ENCODE measurements at regions not wholly inside any gene's neighbourhood (a gene's known extent, or its start where the extent isn't known, plus 50 kb on each side); places are given as distances from the start of the nearest gene placed in this dataset.
"Not testable (repeated sequence)": the region's sequence is repeated elsewhere in the genome, so short reads cannot be mapped to it uniquely, and the experiment has no call there.

GRCh38 chr14:48709277-48709785 lies 876.8 kb downstream of the RPS29 start:
- DNase-seq (ENCODE audit: low read depth): no peak

DNA sequence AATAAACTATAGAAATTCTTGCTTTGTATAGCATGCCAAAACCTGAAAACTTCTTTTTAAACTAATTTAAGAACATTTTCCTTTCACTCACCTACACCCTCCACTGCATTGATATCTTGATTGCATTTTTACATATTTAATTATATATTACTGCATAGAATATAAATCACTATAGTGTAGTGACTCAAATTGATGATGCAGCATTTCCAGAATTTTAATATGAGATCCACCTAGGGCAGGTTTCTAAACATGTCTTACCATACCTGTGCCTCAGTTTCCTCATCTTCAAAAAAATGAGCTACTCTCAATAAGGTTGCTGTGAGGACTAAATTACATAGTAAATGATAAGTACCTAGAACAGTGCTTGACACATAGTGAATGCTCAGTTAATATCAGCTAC lies 881.5 kb downstream of the RPS29 start:
- DNase-seq (ENCODE audit: low read depth): no peak

- DNase-seq (ENCODE audit: low read depth): no peak
Measured at GRCh38 chr14:48703728-48704467, 882.3 kb downstream of the RPS29 start.

GRCh38 chr14:48697362-48697761 lies 888.8 kb downstream of the RPS29 start:
- DNase-seq (ENCODE audit: low read depth): not testable (repeated sequence)

DNA sequence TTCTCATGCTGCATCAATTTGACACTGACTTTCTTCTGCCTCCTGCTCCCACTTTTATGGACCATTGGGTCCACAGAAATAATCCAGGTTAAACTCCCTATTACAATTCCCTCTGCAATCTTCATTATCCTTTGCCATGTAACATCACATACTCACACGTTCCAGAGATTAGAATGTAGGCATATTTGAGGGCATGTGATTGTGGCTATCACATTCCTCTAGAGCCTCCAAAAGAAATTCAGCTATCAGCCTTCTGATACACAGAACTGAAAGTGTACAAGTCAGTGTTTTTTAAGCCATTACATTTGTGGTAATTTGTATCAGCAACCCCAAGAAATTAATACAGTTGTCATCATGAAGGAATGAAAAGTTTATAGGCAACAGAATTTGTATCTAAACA lies 892.4 kb downstream of the RPS29 start:
- no peak for DNase-seq (ENCODE audit: low read depth)

- no peak for DNase-seq (ENCODE audit: low read depth)
Measured at GRCh38 chr14:48690349-48690748, 895.8 kb downstream of the RPS29 start.

GRCh38 chr14:48686650-48687049 lies 899.5 kb downstream of the RPS29 start:
- no peak for DNase-seq (ENCODE audit: low read depth)

DNA sequence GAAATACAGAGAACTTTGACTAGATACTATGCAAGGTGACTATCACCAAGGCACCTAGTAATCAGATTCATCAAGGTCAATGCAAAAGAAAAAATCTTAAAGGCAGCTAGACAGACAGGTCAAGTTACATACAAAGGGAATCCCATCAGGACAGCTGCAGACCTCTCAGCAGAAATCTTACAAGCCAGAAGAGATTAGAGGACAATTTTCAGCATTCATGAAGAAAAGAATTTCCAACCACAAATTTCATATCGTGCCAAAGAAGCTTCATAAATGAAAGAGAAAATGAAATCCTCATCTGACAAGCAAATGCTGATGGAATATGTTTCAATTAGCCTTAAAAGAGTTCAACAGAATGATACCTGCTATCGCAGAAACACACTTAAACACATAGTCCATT lies 913.7 kb downstream of the RPS29 start:
- DNase-seq (ENCODE audit: low read depth): no peak

- no peak for DNase-seq (ENCODE audit: low read depth)
Measured at GRCh38 chr14:48670939-48671338, 915.2 kb downstream of the RPS29 start.

- DNase-seq (ENCODE audit: low read depth): no peak
Measured at GRCh38 chr14:48665077-48665784, 920.9 kb downstream of the RPS29 start.

- DNase-seq (ENCODE audit: low read depth): no peak
Measured at GRCh38 chr14:48643241-48643640, 942.9 kb downstream of the RPS29 start.

GRCh38 chr14:48628870-48629269 lies 953.5 kb upstream of the MDGA2 start:
- DNase-seq (ENCODE audit: low read depth): no peak

DNA sequence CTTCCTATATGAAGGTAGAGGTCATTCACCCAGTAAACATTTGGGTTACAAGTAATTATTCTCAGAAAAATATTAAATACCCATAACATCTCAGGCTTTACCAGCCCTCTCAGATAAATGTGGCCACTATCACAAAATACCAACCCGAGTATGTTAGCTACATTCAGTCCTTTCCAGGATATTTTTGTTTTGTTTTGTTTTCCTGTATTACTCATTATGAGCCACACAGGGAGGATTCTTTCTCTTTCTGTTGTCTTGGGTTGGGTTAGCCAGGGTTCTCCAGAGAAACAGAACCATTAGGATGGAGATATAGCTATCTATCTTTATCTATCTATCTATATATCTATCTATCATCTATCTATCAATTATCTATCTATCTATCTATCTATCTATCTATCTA lies 947.6 kb upstream of the MDGA2 start:
- DNase-seq (ENCODE audit: low read depth): no peak

DNA sequence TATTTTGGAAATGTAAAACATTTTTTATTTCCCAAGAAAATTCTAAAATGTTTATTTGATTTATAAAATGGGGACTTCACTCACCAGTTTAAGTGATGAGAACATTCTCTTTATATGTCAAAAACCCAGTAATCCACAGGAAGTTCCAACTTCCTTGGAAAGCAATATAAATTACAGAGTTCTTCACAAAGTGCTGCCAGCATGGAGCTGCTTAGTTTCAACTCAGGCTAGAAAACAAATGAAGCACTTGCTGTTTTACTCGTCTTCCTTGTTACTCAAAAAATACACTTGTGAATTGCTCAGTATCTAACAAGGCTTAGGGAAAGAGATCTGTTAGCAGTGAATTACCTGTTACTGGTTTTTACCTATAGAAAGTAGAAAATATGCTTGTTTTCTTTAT lies 942.7 kb upstream of the MDGA2 start:
- no peak for DNase-seq (ENCODE audit: low read depth)

DNA sequence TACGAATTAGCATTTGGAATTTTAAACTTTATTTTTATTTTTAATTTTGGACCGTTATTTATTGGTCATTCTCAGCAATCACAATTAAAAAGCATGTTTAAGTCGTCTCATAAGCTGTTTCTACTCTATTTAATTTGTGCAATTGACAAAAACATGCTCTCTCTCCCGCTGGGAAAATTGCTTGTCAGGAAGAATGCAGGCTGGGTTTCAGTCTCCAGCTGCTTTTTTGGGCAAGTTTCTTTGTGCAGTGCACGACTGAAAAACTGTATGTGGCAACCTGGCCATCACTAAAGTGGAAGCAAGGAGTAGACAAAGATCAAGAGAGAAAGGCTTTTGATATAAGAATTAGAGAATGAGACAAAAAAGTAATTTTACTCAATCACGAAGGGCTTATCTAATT lies 941.5 kb upstream of the MDGA2 start:
- DNase-seq (ENCODE audit: low read depth): no peak

DNA sequence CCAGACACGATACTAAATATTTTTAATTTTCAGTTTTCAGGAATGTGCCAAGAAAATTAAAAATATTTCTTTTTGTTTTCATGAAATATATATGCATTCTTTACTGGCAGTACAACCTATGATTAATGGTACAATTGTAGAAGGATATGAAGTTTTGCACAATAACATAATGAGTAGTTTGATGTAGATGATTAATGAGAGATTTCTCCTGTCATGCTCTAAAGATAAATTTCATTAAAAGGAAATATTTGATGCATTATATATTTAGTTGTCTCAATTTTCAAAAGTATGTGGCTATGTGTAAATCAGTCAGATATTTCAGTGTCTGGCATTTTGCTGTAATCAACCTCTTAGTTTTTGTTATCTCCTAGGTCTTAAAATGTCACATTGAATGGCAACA lies 940.2 kb upstream of the MDGA2 start:
- DNase-seq (ENCODE audit: low read depth): no peak

DNA sequence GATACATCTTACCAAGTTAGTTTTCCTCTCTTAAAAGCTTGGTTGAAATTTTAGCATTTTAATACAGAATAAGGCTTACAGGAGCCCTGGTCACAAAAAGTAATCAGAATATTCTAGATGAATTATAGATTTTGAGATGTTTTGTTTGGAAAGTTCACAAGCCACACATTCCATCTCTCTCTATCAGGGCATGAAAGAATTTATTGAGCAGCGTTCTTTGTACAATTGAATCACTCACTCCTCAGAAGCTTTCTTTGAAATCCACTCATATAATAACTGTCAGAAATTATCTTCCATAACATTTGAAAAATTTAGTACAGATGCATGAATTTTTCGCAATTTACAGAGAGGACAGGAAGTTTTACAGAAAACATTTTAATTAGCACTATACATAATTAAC lies 938.6 kb upstream of the MDGA2 start:
- DNase-seq (ENCODE audit: low read depth): no peak

DNA sequence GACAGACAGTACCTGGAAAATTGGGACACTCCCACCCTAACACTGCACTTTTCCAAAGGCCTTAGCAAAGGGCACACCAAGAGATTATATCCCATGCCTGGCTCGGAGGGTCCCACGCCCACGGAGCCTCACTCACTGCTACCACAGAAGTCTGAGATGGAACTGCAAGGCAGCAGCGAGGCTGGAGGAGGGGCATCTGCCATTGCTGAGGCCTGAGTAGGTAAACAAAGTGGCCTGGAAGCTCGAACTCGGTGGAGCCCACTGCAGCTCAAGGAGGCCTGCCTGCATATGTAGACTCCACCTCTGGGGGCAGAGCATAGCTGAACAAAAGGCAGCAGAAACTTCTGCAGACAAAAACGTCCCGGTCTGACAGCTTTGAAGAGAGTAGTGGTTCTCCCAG lies 931.6 kb upstream of the MDGA2 start:
- DNase-seq (ENCODE audit: low read depth): not testable (repeated sequence)

DNA sequence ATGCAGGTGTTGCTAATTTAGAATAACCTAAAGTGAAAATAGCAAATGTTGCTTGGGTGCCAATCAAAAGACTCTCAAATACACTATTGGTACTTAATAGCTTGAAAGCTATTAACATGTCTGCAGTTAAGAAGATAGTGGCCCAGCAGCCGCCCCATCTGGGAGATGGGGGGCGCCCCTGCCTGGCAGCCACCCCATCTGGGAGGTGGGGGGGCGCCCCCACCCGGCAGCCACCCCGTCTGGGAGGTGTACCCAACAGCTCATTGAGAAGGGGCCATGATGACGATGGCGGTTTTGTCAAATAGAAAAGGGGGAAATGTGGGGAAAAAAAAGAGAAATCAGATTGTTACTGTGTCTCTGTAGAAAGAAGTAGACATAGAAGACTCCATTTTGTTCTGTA lies 923.1 kb upstream of the MDGA2 start:
- DNase-seq (ENCODE audit: low read depth): no peak

DNA sequence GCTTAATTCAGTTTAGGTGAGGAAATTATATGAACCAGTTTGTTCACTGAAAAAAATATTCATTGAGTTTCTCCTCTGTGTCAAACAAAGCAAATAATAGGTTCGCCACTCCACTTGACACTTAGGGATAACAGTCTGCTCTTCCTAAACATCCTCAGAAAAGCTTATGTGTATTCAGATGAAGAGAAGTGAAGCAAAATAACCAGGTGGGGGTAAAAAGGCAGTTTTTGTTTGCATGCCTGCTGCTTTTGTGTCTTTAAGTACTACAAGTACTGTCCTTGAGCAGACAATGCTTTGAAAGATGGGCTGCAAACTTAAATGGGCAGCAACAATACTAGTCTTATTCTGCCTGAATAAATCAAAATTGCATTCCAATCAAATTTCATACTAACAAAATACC lies 910.7 kb upstream of the MDGA2 start:
- DNase-seq (ENCODE audit: low read depth): no peak

DNA sequence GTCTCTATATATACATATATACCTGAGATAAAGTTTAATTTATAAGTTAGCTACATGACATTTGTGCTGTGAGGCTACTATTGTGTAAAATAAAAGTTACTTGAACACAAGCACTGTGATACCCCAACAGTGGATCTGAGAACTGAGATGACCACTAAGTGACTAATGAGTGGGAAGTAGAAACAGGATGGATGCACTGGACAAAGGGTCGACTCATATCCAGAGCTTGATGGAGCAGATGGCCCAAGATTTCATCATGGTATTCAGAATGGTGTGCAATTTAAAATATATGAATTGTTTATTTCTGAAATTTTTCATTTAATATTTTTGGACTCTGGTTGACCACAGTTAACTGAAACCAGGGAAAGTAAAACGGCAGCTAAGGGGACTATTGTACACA lies 908.6 kb upstream of the MDGA2 start:
- DNase-seq (ENCODE audit: low read depth): no peak

DNA sequence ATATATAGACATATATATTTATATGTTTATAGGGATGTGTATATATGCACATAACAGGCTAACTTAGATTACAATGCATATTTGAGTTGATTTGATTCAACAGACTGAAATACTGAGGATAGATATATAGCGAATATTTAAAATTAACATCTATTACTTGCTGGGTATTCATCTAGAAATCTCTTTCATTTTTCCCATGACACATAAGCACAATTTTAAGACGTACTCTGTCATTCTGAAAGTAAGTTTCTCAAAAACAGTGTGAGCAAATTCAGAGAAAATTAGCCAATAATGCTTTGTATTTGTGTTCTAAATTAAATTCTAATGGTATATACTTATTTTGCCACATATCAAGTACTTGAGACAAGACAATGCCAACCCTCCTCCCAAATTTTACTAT lies 907.5 kb upstream of the MDGA2 start:
- no peak for DNase-seq (ENCODE audit: low read depth)

- DNase-seq (ENCODE audit: low read depth): no peak
Measured at GRCh38 chr14:48580692-48581091, 905.3 kb upstream of the MDGA2 start.

GRCh38 chr14:48575772-48576171 lies 900.4 kb upstream of the MDGA2 start:
- no peak for DNase-seq (ENCODE audit: low read depth)

Data from ELR (cell line).